ENCODE measurements at regions not wholly inside any gene's neighbourhood (a gene's known extent, or its start where the extent isn't known, plus 50 kb on each side); places are given as distances from the start of the nearest gene placed in this dataset.

DNA sequence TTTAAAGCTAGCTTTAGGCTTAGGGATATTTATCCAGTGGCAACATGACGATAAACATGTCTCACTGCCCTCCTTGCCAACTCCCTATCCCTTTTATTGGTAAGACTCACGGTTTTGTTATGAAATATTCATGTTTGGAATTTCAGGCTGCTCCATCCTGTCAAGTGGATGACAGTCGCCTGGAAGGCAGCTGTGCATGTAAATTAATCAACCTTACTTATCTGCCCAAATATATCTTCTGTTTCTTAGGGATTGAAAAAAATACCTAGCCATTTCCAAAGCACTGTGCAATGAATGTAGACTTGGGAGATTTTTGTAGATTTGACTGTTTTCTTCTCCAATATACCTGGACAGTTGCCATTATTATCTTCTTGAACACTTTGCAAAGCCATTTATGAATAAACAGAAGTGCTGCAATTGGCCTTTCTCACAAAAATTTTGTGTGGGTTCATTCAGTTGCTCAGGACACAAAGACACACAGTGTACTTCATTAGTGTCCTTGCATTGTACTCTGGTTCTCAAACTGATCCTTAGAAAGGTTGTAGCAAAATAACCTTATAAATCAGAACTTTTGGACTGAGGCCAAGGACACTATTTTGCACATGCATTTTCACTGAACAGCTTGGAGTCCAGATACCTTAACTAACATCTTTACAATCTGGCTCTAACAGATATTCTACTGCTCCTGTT is 889.4 kb upstream of the SEMA6A start:
- TF ChIP-seq CTCF (IDR thresholded peaks at IDR 0.05; ENCODE audit: low read length), result no peak
- no peak for TF ChIP-seq EZH2phosphoT487 (IDR thresholded peaks at IDR 0.05; ENCODE audit: low read length)
